GM13976 (cell line): ENCODE measurements at regions not wholly inside any gene's neighbourhood (a gene's known extent, or its start where the extent isn't known, plus 50 kb on each side); places are given as distances from the start of the nearest gene placed in this dataset.
A peak's percentile ranks its signal among the peaks of the same experiment; 100 is the strongest.

ENCODE experiments used
- DNase-seq: peaks from one replicate; pipeline ENCODE4 v3.0.0; 2012; ENCODE audit warnings: low spot score
- CTCF ChIP-seq: IDR thresholded peaks from 2 replicates; pipeline ENCODE4 v1.5.1; 2012; ENCODE audit warnings: borderline replicate concordance, mild to moderate bottlenecking; ENCODE audit not compliant: insufficient read depth; ENCODE audit errors: extremely low read depth, missing control alignments, control extremely low read depth
- in situ Hi-C: fragments of 300-500 bp; cut with MboI; formaldehyde crosslinking; loops from one replicate; pipeline ENCODE4 v1.12.0; 2022; ENCODE audit warnings: low sequenced_read_pairs, mixed read lengths, inconsistent platforms; ENCODE audit not compliant: unreplicated experiment

GRCh38 chr7:22589641-22590201, 89.7 kb upstream of the STEAP1B start:
- no peak for DNase-seq
- in situ Hi-C loops, result no loop called here

GRCh38 chr7:22588351-22588750, 88.4 kb upstream of the STEAP1B start:
- no peak for DNase-seq
- in situ Hi-C loops, result no loop called here
- no peak for TF ChIP-seq CTCF

More at GRCh38 chr7:22589641-22590201, 89.7 kb upstream of the STEAP1B start:
- TF ChIP-seq CTCF, result no peak

- DNase-seq, result no peak
- in situ Hi-C loops, result no loop called here
- TF ChIP-seq CTCF, result no peak
Measured at GRCh38 chr7:22587322-22587721, 87.3 kb upstream of the STEAP1B start.

- no peak for TF ChIP-seq CTCF
- in situ Hi-C loops, result no loop called here
- DNase-seq, result no peak
Measured at GRCh38 chr7:22586786-22587140, 86.8 kb upstream of the STEAP1B start.

- DNase-seq, result no peak
- in situ Hi-C loops, result no loop called here
- TF ChIP-seq CTCF, result no peak
Measured at GRCh38 chr7:22586101-22586785, 86.3 kb upstream of the STEAP1B start.

- in situ Hi-C loops, result no loop called here
- no peak for TF ChIP-seq CTCF
- DNase-seq, result peak; percentile 29
Measured at GRCh38 chr7:22584179-22584578, 84.2 kb upstream of the STEAP1B start.
